Psoas muscle (tissue), 7 donors: ENCODE measurements at regions not wholly inside any gene's neighbourhood (a gene's known extent, or its start where the extent isn't known, plus 50 kb on each side); places are given as distances from the start of the nearest gene placed in this dataset.

Experiments used
- ATAC-seq, 4 donors: fragments of 200-7000 bp; cut with Tn5 transposase; one replicate each; pipeline ENCODE4 v1.9.1; 2020; ENCODE audit warnings: moderate library complexity in 3 of 4, mild to moderate bottlenecking in 2 of 4
- DNase-seq, 2 donors: peaks; one replicate each; pipeline ENCODE4 v3.0.0-alpha.2; 2020
- H3K27ac ChIP-seq: fragments of 200-600 bp; one replicate; pipeline ENCODE4 v1.8.0; 2022
- H3K27me3 ChIP-seq, 3 donors: fragments of 200-600 bp in 1 of 3; one replicate each; pipeline versions ENCODE4 v1.6.1 to v1.8.0; 2013 to 2022; ENCODE audit warnings: low read length in 2 of 3, mild to moderate bottlenecking in 2 of 3, moderate library complexity in 1 of 3; ENCODE audit not compliant: insufficient read depth in 3 of 3
- H3K36me3 ChIP-seq, 2 donors: fragments of 200-600 bp in 1 of 2; one replicate each; pipeline versions ENCODE4 v1.6.1 to v1.8.0; 2013 to 2022; ENCODE audit warnings: low read depth in 1 of 2, mild to moderate bottlenecking in 1 of 2, moderate library complexity in 1 of 2; ENCODE audit not compliant: insufficient read depth in 1 of 2
- H3K4me1 ChIP-seq: fragments of 200-600 bp; one replicate; pipeline ENCODE4 v1.8.0; 2022
- H3K4me3 ChIP-seq: fragments of 200-600 bp; one replicate; pipeline ENCODE4 v1.8.0; 2022; ENCODE audit warnings: mild to moderate bottlenecking
- H3K9me3 ChIP-seq: fragments of 200-600 bp; one replicate; pipeline ENCODE4 v1.8.0; 2022
- WGBS, 3 donors: extraction: QIAGEN DNeasy Blood & Tissue Kit; methylation state at CpG; one replicate each; pipeline versions ENCODE4 v1.1.6 to v1.1.7; 2013; 5-methylcytosine and 5-hydroxymethylcytosine counted together
- intact Hi-C, 2 donors: fragments of 100-400 bp; cut with DNase I; formaldehyde crosslinking; loops; one replicate each; pipeline versions ENCODE4 v1.11.0 to v1.14.2; 2022
- TF ChIP-seq, protein P1 (sequence below): fragments of 200-600 bp; IDR thresholded peaks from one replicate; pipeline ENCODE4 v1.8.0; 2022; ENCODE audit warnings: antibody characterized with exemption
- donor health status: healthy with polysubstance abuse.
- donor health status: DM: no; HTN: no; CAD: no; lungs with moderate emphysema.
- donor health status: Bipolar disorder and iron deficiency.
- donor health status: healthy.
- donor health status: DM: yes; HTN: yes; CAD: no.
- donor health status: DM: no; HTN: no; CAD: no.
- donor health status: DM: yes; HTN: yes; CAD: no.

DNA sequence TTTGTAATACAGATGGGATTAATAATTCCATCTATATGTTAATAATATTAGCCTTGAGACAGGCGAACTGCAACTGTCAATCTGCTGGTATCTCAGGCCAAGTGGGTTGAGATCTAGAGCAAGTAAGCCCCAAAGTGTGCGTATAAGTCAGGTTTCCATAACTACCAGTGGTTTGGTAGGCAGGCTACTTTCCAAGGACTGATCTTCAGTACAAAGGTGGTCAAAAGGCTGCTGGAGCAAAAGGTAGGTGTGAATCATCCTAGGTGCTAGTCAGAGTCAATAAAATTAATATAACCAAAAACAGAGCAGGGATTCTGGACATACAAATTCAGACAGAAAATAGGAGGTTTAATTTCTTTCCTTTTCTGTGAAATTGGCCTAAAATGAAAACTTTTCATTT lies 328.0 kb downstream of the TGFB2 start:
- intact Hi-C loops: no loop called here
- WGBS, 3 donors: 94 to 97% (median 95%) methylated on average over 2 of the region's 2 CpGs
- DNase-seq (no peak), ATAC-seq (no peak)
- Histone ChIP-seq H3K27me3 (no peaks in the 10 kb centered on the region), H3K9me3 (no peaks in the 10 kb centered on the region), H3K4me3 (no peak overlapping the region), H3K36me3 (no peaks in the 10 kb centered on the region), H3K4me1 (no peaks in the 10 kb centered on the region), H3K27ac (no peak overlapping the region)
- TF ChIP-seq, protein P1, sequence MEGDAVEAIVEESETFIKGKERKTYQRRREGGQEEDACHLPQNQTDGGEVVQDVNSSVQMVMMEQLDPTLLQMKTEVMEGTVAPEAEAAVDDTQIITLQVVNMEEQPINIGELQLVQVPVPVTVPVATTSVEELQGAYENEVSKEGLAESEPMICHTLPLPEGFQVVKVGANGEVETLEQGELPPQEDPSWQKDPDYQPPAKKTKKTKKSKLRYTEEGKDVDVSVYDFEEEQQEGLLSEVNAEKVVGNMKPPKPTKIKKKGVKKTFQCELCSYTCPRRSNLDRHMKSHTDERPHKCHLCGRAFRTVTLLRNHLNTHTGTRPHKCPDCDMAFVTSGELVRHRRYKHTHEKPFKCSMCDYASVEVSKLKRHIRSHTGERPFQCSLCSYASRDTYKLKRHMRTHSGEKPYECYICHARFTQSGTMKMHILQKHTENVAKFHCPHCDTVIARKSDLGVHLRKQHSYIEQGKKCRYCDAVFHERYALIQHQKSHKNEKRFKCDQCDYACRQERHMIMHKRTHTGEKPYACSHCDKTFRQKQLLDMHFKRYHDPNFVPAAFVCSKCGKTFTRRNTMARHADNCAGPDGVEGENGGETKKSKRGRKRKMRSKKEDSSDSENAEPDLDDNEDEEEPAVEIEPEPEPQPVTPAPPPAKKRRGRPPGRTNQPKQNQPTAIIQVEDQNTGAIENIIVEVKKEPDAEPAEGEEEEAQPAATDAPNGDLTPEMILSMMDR: no peak

DNA sequence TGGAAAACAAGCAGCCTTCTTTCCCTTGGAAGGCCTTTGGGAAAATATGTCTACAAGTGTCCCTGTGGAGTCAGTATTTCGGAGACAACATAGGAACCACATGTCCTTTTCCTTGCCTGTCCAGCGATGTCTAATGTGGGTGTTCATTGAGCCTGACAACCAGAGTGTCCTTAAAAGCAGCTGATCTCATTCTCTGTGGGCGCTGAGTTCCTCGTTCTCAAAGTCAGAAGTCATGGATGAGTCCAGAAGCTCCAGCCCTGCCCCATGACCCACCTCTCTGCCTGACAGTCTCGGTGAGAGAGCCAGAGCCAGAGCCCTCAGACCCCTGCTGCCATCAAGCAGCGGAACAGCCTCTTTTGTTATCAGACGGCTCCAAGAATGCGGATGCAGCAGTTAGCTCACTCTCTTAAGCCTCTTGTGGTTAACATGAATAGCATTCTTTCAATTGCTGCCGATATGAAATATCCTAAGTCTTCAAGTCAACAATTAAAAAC lies 329.2 kb downstream of the TGFB2 start:
- H3K27ac ChIP-seq: no peak overlapping the region
- H3K9me3 ChIP-seq: no peaks in the 10 kb centered on the region
- DNase-seq (no peak), ATAC-seq (peak in 2 of 4 donors; percentile 17 to 35)
- no peaks in the 10 kb centered on the region for H3K27me3 ChIP-seq
- peak overlapping the region; percentile 34 for H3K4me3 ChIP-seq
- no peaks in the 10 kb centered on the region for H3K36me3 ChIP-seq
- TF ChIP-seq, protein P1: no peak
- 16 to 23% (median 18%) methylated on average over 9 of the region's 9 CpGs for WGBS, 3 donors
- intact Hi-C loops: no loop called here
- no peaks in the 10 kb centered on the region for H3K4me1 ChIP-seq

DNA sequence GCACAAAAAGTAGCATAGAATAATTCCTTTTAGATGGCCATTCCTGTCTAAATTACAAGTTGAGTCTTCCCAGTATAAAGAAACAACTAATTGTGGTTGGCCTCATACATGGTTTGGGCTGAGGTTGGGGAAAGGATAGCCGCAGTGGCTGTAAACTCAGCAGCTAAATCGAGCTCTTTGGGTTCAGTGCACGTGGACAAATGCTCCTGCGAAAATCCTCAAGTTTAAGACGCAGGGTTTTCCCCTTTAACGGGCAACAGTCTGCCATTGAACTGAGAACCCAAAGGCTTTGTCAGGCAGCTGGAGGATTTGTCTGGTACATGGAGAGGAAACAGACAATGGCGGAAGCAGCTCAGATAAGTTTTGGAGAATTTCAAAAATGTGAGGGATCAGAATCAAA lies 331.9 kb downstream of the TGFB2 start:
- H3K36me3 ChIP-seq: no peaks in the 10 kb centered on the region
- intact Hi-C loops: no loop called here
- H3K4me1 ChIP-seq: no peaks in the 10 kb centered on the region
- no peak overlapping the region for H3K27ac ChIP-seq
- TF ChIP-seq, protein P1: no peak
- ATAC-seq (no peak), DNase-seq (no peak)
- H3K4me3 ChIP-seq: no peak overlapping the region
- WGBS, 3 donors: 44 to 58% (median 50%) methylated on average over 7 of the region's 7 CpGs
- no peaks in the 10 kb centered on the region for H3K9me3 ChIP-seq
- H3K27me3 ChIP-seq: no peaks in the 10 kb centered on the region

DNA sequence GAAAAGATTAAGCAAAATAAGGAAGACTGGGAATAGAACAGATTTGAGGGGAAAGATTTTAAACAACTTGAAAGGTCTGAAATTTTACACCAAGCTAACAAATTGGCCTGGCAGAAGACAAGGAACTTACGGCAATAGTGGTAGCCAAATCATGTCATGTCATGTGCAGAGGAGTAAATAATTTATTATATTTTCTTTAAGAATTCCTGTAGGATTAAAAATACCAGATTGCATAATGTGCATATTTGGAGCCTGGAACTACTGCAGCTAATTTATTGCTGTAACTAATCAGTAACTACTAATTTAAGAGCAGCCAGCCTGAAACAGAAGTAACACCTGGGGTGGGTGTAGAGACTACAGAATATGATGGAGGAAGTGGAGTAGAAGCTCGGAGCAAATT lies 334.3 kb downstream of the TGFB2 start:
- ATAC-seq (no peak), DNase-seq (no peak)
- intact Hi-C loops: no loop called here
- Histone ChIP-seq H3K27ac (no peak overlapping the region), H3K36me3 (no peaks in the 10 kb centered on the region), H3K27me3 (no peaks in the 10 kb centered on the region), H3K9me3 (no peaks in the 10 kb centered on the region), H3K4me3 (no peak overlapping the region), H3K4me1 (no peaks in the 10 kb centered on the region)
- 61 to 82% (median 70%) methylated on average over 2 of the region's 2 CpGs for WGBS, 3 donors
- TF ChIP-seq, protein P1: no peak

DNA sequence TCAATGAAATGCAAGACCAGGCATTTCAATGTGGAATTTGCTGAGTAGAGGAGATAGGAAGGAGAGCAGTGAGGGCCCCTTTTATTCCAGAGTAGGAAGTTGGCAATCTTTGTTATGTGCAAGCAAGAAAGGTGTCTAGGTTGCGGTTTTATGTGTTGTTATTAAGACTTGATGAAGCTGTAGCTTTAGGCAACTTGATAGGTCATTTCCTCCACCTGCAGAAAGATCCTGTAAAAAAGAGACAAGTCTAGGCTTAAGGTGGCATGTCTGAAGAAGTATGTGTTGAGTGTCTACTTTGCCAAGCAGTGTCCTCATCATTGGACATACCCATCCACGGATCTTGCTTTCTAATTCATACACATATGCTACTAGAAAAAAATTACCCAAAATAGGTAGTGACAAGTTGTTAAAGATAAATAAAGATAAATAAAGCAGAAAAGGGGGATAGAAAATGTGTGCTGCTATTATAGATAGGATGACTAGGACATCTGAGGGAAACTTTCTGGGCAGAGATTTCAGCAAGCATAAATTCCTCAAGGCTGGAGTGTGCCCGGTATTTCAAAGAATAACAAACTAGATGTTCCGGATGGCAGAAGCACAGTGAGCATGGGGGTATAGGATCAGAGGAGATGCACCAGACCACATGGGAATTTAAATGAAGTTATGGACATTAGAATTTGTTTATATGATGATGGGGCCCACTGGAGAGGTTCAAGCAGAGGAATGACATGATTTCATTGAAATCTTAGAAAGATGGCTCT lies 335.0 kb downstream of the TGFB2 start:
- ATAC-seq (no peak), DNase-seq (no peak)
- Histone ChIP-seq H3K4me3 (no peak overlapping the region), H3K36me3 (no peaks in the 10 kb centered on the region), H3K27ac (no peak overlapping the region), H3K27me3 (no peaks in the 10 kb centered on the region), H3K9me3 (no peaks in the 10 kb centered on the region), H3K4me1 (no peaks in the 10 kb centered on the region)
- intact Hi-C loops: no loop called here
- TF ChIP-seq, protein P1: no peak
- 80 to 87% (median 84%) methylated on average over 4 of the region's 4 CpGs for WGBS, 3 donors
